HepG2 (cell line): ENCODE measurements at regions not wholly inside any gene's neighbourhood (a gene's known extent, or its start where the extent isn't known, plus 50 kb on each side); places are given as distances from the start of the nearest gene placed in this dataset.

Source experiments
- ATAC-seq: fragments of 200-7000 bp; cut with Tn5 transposase; 3 replicates; pipeline ENCODE4 v1.9.1; 2020; ENCODE audit warnings: mild to moderate bottlenecking, moderate library complexity
- BruUV-seq: library from RNA; stranded (reverse); fragments of 400-500 nt; replicated peaks from 2 replicates; lab custom pipeline; 2021; lab: Mats Ljungman, UMichigan
- CTCF ChIA-PET: fragments of 300-600 bp; formaldehyde crosslinking; extraction: SDS; loops from one replicate; lab custom pipeline; 2021; ENCODE audit warnings: low total read pairs, inconsistent platforms, low intra/inter-chr PET ratio; lab: Yijun Ruan, JAX
- POLR2A ChIA-PET: fragments of 350-600 bp; sonication (Branson Sonifier 250); formaldehyde crosslinking; loops from one replicate; lab custom pipeline; 2020; ENCODE audit warnings: antibody characterized with exemption, inconsistent platforms; lab: Yijun Ruan, JAX
- DNase-seq: peaks from one replicate; pipeline ENCODE4 v3.0.0-alpha.2; 2015; ENCODE audit warnings: low spot score
- FAIRE-seq: peaks from 3 replicates; lab custom pipeline; 2011; peaks lifted over from hg19 to GRCh38; lab: Jason Lieb, UNC
- H2AFZ ChIP-seq: one replicate; pipeline ENCODE4 v1.6.1; 2011; ENCODE audit warnings: low read length, inconsistent platforms
- H3K27ac ChIP-seq: fragments of 300-600 bp; 3 replicates; pipeline ENCODE4 v1.8.0; 2011; ENCODE audit warnings: mixed run types, mild to moderate bottlenecking, mixed read lengths, low read length, inconsistent platforms; ENCODE audit not compliant: insufficient read depth; ENCODE audit errors: extremely low read length
- H3K27me3 ChIP-seq, 2 experiments: fragments of 200-600 bp in 1 of 2; 2 replicates in 1 of 2; 3 replicates in 1 of 2; pipeline versions ENCODE4 v1.6.0 to v1.8.0; 2011; ENCODE audit warnings: low read length in 2 of 2, mild to moderate bottlenecking in 2 of 2, moderate library complexity in 2 of 2, inconsistent platforms in 1 of 2; ENCODE audit not compliant: insufficient read depth in 2 of 2, control insufficient read depth in 1 of 2
- H3K36me3 ChIP-seq, 2 experiments: fragments of 200-600 bp in 1 of 2; replicated peaks in 1 of 2; 2 replicates in 1 of 2; 3 replicates in 1 of 2; pipeline versions ENCODE4 v1.5.1 to v1.8.0; 2011; ENCODE audit warnings: low read length in 2 of 2, inconsistent platforms in 1 of 2; ENCODE audit not compliant: insufficient read depth in 2 of 2, control insufficient read depth in 1 of 2
- H3K4me1 ChIP-seq: 2 replicates; pipeline ENCODE4 v1.5.1; 2012; ENCODE audit warnings: low read length, inconsistent platforms; ENCODE audit not compliant: insufficient read depth
- H3K4me2 ChIP-seq: 2 replicates; pipeline ENCODE4 v1.6.0; 2011; ENCODE audit warnings: low read depth, low read length, inconsistent platforms
- H3K4me3 ChIP-seq, 3 experiments: fragments of 200-600 bp in 1 of 3; sonication (generic), shearing (Covaris generic) in 1 of 3; replicated peaks in 1 of 3; 2 replicates each; pipeline ENCODE4 v1.5.1; 2011 to 2016; ENCODE audit warnings: low read length in 3 of 3, inconsistent platforms in 2 of 3, low read depth in 2 of 3, mild to moderate bottlenecking in 2 of 3, control low read depth in 1 of 3, mixed read lengths in 1 of 3; ENCODE audit not compliant: insufficient read depth in 1 of 3
- H3K79me2 ChIP-seq: one replicate; pipeline ENCODE4 v1.6.1; 2011; ENCODE audit warnings: low read length, inconsistent platforms; ENCODE audit not compliant: insufficient read depth
- H3K9ac ChIP-seq: 2 replicates; pipeline ENCODE4 v1.6.0; 2011; ENCODE audit warnings: mild to moderate bottlenecking, low read depth, low read length, inconsistent platforms; ENCODE audit not compliant: insufficient read depth
- H3K9me3 ChIP-seq: 2 replicates; pipeline ENCODE4 v1.5.1; 2012; ENCODE audit warnings: mild to moderate bottlenecking, low read length
- H4K20me1 ChIP-seq: 2 replicates; pipeline ENCODE4 v1.6.0; 2011; ENCODE audit warnings: inconsistent platforms, mild to moderate bottlenecking, low read length, moderate library complexity; ENCODE audit not compliant: insufficient read depth
- CCDC6 ChIP-seq: sonication (generic); formaldehyde crosslinking; IDR thresholded peaks from 2 replicates; pipeline ENCODE4 v1.8.1; 2022; ENCODE audit warnings: mild to moderate bottlenecking, missing genetic modification reagents, moderate library complexity
- FOXP1 ChIP-seq, 2 experiments: fragments of 450-650 bp in 1 of 2; IDR thresholded peaks; 2 replicates each; pipeline ENCODE4 v1.6.1; 2017 to 2018; ENCODE audit warnings: antibody characterized with exemption in 1 of 2
- JDP2 ChIP-seq: sonication (generic); formaldehyde crosslinking; IDR thresholded peaks from 2 replicates; pipeline ENCODE4 v1.8.1; 2022; ENCODE audit warnings: missing genetic modification reagents, borderline replicate concordance
- KMT2A ChIP-seq: sonication (generic); formaldehyde crosslinking; IDR thresholded peaks from 2 replicates; pipeline ENCODE4 v1.4.0; 2020; ENCODE audit warnings: missing genetic modification reagents
- TARDBP ChIP-seq: sonication (generic); formaldehyde crosslinking; IDR thresholded peaks from 2 replicates; pipeline ENCODE4 v1.8.0; 2022; ENCODE audit warnings: mild to moderate bottlenecking, missing genetic modification reagents
- TSC22D2 ChIP-seq: sonication (generic); formaldehyde crosslinking; IDR thresholded peaks from 2 replicates; pipeline ENCODE4 v1.5.1; 2020; ENCODE audit warnings: missing genetic modification reagents, mild to moderate bottlenecking, borderline replicate concordance
- ZBTB49 ChIP-seq: sonication (generic); formaldehyde crosslinking; IDR thresholded peaks from 2 replicates; pipeline ENCODE4 v1.4.0; 2020; ENCODE audit warnings: missing genetic modification reagents, borderline replicate concordance
- ZMYM3 ChIP-seq: sonication (generic); formaldehyde crosslinking; IDR thresholded peaks from 2 replicates; pipeline ENCODE4 v1.5.1; 2020; ENCODE audit warnings: mild to moderate bottlenecking, missing genetic modification reagents
- ZNF20 ChIP-seq: sonication (generic); formaldehyde crosslinking; IDR thresholded peaks from 2 replicates; pipeline ENCODE4 v1.4.0; 2020; ENCODE audit warnings: mild to moderate bottlenecking, moderate library complexity, missing genetic modification reagents
- ZNF263 ChIP-seq: sonication (generic); formaldehyde crosslinking; IDR thresholded peaks from 2 replicates; pipeline ENCODE4 v1.4.0; 2020; ENCODE audit warnings: missing genetic modification reagents
- ZNF468 ChIP-seq: sonication (generic); formaldehyde crosslinking; IDR thresholded peaks from 2 replicates; pipeline ENCODE4 v1.8.0; 2022; ENCODE audit warnings: mild to moderate bottlenecking, moderate library complexity, missing genetic modification reagents
- ZNF577 ChIP-seq: sonication (generic); formaldehyde crosslinking; IDR thresholded peaks from 2 replicates; pipeline ENCODE4 v1.4.0; 2020; ENCODE audit warnings: mild to moderate bottlenecking, low read depth, missing genetic modification reagents, borderline replicate concordance
- ZNF780A ChIP-seq: sonication (generic); formaldehyde crosslinking; IDR thresholded peaks from 2 replicates; pipeline ENCODE4 v1.8.0; 2022; ENCODE audit warnings: mild to moderate bottlenecking, missing genetic modification reagents, moderate library complexity
- WGBS: methylation state at CpG from one replicate; pipeline ENCODE4 v1.1.6; 2017; ENCODE audit warnings: low lambda C conversion rate; 5-methylcytosine and 5-hydroxymethylcytosine counted together
- in situ Hi-C: cut with HindIII; loops from 2 replicates; pipeline ENCODE4 v1.10.0; 2017; ENCODE audit warnings: low pct_unique_long_range_greater_than_20kb; ENCODE audit not compliant: extremely low pct_ligation_motif_present
- intact Hi-C: fragments of 100-400 bp; cut with micrococcal nuclease; formaldehyde crosslinking; loops from one replicate; pipeline ENCODE4 v1.10.0; 2022; ENCODE audit not compliant: unreplicated experiment
- TF ChIP-seq, protein P1 (sequence below): sonication (generic); formaldehyde crosslinking; conservative IDR thresholded peaks from 2 replicates; pipeline ENCODE4 v1.8.0; 2022; ENCODE audit warnings: mild to moderate bottlenecking, moderate library complexity, missing genetic modification reagents

- 0 out of 2 replicates have a peak, but pooled peaks have one; percentile 40 for TF ChIP-seq ZMYM3
- TF ChIP-seq FOXP1 (IDR thresholded peaks at IDR 0.05): no peak
- no peak for TF ChIP-seq FOXP1 (CRISPR knock-in tag; IDR thresholded peaks at IDR 0.05)
- no peak for TF ChIP-seq ZNF780A
- TF ChIP-seq CCDC6 (CRISPR knock-in tag): no peak
- no peak for TF ChIP-seq ZNF468 (CRISPR knock-in tag)
- no peak for TF ChIP-seq ZBTB49 (CRISPR knock-in tag)
Measured at GRCh38 chr9:129326061-129327005, 148.3 kb upstream of the IER5L start (continued).

DNA sequence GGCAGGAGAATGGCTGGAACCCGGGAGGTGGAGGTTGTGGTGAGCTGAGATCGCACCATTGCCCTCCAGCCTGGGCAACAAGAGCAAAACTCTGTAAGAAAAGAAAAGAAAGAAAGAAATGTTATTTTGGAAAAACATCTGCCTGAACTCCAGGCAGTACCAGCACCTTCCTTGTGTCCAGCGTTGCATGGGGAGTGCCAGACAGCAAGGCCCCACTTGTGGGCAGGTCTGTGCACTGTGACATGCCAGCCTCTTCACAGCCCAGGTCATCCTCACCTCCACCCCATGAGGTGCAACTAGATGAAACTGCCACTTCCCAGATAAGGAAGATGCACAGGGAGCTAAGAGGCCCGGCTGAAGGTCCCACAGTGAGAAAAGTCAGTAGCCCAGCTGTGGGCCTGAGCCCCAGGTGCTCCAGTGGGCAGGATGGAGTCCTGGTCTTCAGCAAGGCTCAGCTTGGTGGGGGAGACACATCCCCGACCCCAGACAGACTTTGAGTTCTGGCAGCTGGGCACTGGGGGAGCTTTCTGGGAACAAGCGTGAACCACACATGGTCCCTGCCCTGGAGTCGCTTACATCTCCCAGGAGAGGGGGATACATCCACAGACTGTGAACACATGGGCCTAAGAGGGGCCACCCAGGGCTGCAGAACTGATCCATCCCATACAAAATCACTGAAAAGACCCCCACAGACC, 146.9 kb upstream of the IER5L start:
- Histone ChIP-seq H3K36me3 (no peaks in the 10 kb centered on the region), H3K27me3 (0 out of 5 replicates have a peak, but pooled peaks cover 0 to 4% of the 10 kb centered on the region in 2 experiments), H3K9me3 (no peaks in the 10 kb centered on the region), H4K20me1 (no peaks in the 10 kb centered on the region), H3K27ac (no peak overlapping the region), H2AFZ (no peak overlapping the region), H3K4me2 (no peak overlapping the region), H3K79me2 (no peaks in the 10 kb centered on the region), H3K9ac (no peak overlapping the region), H3K4me3 (no peak overlapping the region), H3K4me1 (peaks cover 89% of the 10 kb centered on the region)
- POLR2A ChIA-PET: interaction anchor here (0.7 to 4.2 kb wide), 2 partner anchors 9 to 19 kb away, joined by 5 to 31 read pairs; no protein-coding TSS in a partner anchor
- intact Hi-C loops (no loop called here), in situ Hi-C loops (no loop called here)
- DNase-seq: no peak
- no peak for ATAC-seq
- CTCF ChIA-PET: no interaction called here
- WGBS: 69% methylated on average over 3 of the region's 7 CpGs
- FAIRE-seq: no peak
- no TSS peak for BruUV-seq
- TF ChIP-seq JDP2 (CRISPR knock-in tag) (no peak), ZNF577 (CRISPR knock-in tag) (no peak), TARDBP (CRISPR knock-in tag) (no peak), KMT2A (CRISPR knock-in tag) (no peak), ZNF263 (CRISPR knock-in tag) (no peak), TSC22D2 (no peak), ZNF20 (no peak)
- TF ChIP-seq, protein P1, sequence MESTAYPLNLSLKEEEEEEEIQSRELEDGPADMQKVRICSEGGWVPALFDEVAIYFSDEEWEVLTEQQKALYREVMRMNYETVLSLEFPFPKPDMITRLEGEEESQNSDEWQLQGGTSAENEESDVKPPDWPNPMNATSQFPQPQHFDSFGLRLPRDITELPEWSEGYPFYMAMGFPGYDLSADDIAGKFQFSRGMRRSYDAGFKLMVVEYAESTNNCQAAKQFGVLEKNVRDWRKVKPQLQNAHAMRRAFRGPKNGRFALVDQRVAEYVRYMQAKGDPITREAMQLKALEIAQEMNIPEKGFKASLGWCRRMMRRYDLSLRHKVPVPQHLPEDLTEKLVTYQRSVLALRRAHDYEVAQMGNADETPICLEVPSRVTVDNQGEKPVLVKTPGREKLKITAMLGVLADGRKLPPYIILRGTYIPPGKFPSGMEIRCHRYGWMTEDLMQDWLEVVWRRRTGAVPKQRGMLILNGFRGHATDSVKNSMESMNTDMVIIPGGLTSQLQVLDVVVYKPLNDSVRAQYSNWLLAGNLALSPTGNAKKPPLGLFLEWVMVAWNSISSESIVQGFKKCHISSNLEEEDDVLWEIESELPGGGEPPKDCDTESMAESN (CRISPR knock-in tag): no peak
